GM12891 (cell line): ENCODE measurements at regions not wholly inside any gene's neighbourhood (a gene's known extent, or its start where the extent isn't known, plus 50 kb on each side); places are given as distances from the start of the nearest gene placed in this dataset.

Experiments used
- POLR2A ChIP-seq: IDR thresholded peaks from 2 replicates; pipeline ENCODE4 v1.6.1; 2011; ENCODE audit warnings: low read depth, low read length, control low read depth
- SPI1 ChIP-seq: IDR thresholded peaks from 2 replicates; pipeline ENCODE4 v1.6.1; 2011; ENCODE audit warnings: low read depth, low read length, control low read depth

DNA sequence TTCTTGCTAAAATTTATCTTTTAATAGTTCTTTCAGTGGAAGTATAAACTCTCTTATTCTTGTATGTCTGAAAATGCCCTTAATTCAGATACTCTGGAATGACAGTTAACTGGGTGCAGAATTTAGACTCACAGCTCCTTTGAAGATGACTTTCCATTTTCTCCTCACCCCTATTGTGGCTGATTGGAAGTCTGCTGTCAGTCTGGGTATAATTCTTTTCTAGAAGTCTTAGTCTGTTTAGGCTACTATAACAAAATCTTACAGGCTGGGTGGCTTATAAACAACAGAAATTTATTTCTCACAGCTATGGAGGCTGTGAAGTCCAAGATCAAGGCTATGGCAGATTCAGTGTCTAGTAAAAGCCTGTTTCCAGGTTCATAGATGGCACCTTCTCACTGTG lies 145.2 kb upstream of the GDF10 start:
- TF ChIP-seq SPI1: no peak
- TF ChIP-seq POLR2A: no peak
